OCI-LY7 (cell line): ENCODE measurements at regions not wholly inside any gene's neighbourhood (a gene's known extent, or its start where the extent isn't known, plus 50 kb on each side); places are given as distances from the start of the nearest gene placed in this dataset.

ENCODE experiments used
- BruUV-seq: library from RNA; stranded (reverse); fragments of 400-500 nt; replicated peaks from 2 replicates; lab custom pipeline; 2021; lab: Mats Ljungman, UMichigan
- CTCF ChIA-PET: fragments of 300-600 bp; sonication (Branson Sonifier 250); formaldehyde crosslinking; loops from one replicate; lab custom pipeline; 2022; ENCODE audit warnings: antibody characterized with exemption; ENCODE audit not compliant: unreplicated experiment; lab: Charles Lee
- POLR2A ChIA-PET: fragments of 300-600 bp; sonication (Branson Sonifier 250); formaldehyde crosslinking; loops from one replicate; lab custom pipeline; 2022; ENCODE audit warnings: antibody characterized with exemption; lab: Charles Lee
- DNase-seq: peaks from one replicate; pipeline ENCODE4 v3.0.0-alpha.2; 2015; ENCODE audit warnings: low spot score
- H2AFZ ChIP-seq: fragments of 200-600 bp; sonication (generic), shearing (Covaris generic); 2 replicates; pipeline ENCODE4 v1.6.1; 2014; ENCODE audit warnings: mild to moderate bottlenecking, antibody characterized with exemption, low read length, moderate library complexity
- H3K27ac ChIP-seq: fragments of 200-600 bp; sonication (generic); 2 replicates; pipeline ENCODE4 v1.5.1; 2014; ENCODE audit warnings: mixed run types, low read depth, mild to moderate bottlenecking, moderate library complexity, low read length, inconsistent platforms; ENCODE audit not compliant: poor library complexity, severe bottlenecking
- H3K36me3 ChIP-seq: fragments of 200-600 bp; sonication (generic); 2 replicates; pipeline ENCODE4 v1.6.1; 2014; ENCODE audit warnings: mild to moderate bottlenecking, antibody characterized with exemption, low read length, moderate library complexity, mixed read lengths; ENCODE audit not compliant: insufficient read depth
- H3K4me1 ChIP-seq: fragments of 200-600 bp; sonication (generic); 2 replicates; pipeline ENCODE4 v1.5.1; 2014; ENCODE audit warnings: mild to moderate bottlenecking, low read length; ENCODE audit not compliant: insufficient read depth, poor library complexity, severe bottlenecking
- H3K4me2 ChIP-seq: fragments of 200-600 bp; sonication (generic); 2 replicates; pipeline ENCODE4 v1.6.1; 2014; ENCODE audit warnings: mild to moderate bottlenecking, low read length
- H3K4me3 ChIP-seq: fragments of 200-600 bp; sonication (generic); 2 replicates; pipeline ENCODE4 v1.5.1; 2014; ENCODE audit warnings: mild to moderate bottlenecking, low read depth, low read length; ENCODE audit not compliant: poor library complexity, severe bottlenecking
- H3K79me2 ChIP-seq: fragments of 200-600 bp; sonication (generic); 2 replicates; pipeline ENCODE4 v1.6.1; 2016; ENCODE audit warnings: low read depth, mild to moderate bottlenecking, low read length, moderate library complexity, mixed read lengths; ENCODE audit not compliant: insufficient read depth
- H3K9me2 ChIP-seq: fragments of 200-600 bp; sonication (generic); 2 replicates; pipeline ENCODE4 v1.6.1; 2016; ENCODE audit warnings: mild to moderate bottlenecking, low read length, mixed read lengths; ENCODE audit not compliant: insufficient read depth
- H3K9me3 ChIP-seq: fragments of 200-600 bp; sonication (generic); 2 replicates; pipeline ENCODE4 v1.6.1; 2014; ENCODE audit warnings: mild to moderate bottlenecking, mixed run types, low read length, mixed read lengths
- H4K20me1 ChIP-seq: fragments of 200-600 bp; sonication (generic); 2 replicates; pipeline ENCODE4 v1.6.1; 2014; ENCODE audit warnings: mild to moderate bottlenecking, antibody characterized with exemption, low read length, moderate library complexity, mixed read lengths; ENCODE audit not compliant: insufficient read depth
- CTCF ChIP-seq: fragments of 200-600 bp; sonication (generic); conservative IDR thresholded peaks from 2 replicates; pipeline ENCODE4 v1.5.1; 2014; ENCODE audit warnings: mild to moderate bottlenecking, antibody characterized with exemption, low read length, moderate library complexity, mixed read lengths
- EZH2phosphoT487 ChIP-seq: fragments of 200-600 bp; sonication (generic); IDR thresholded peaks from 2 replicates; pipeline ENCODE4 v1.6.1; 2018; ENCODE audit warnings: low read depth, borderline replicate concordance, mild to moderate bottlenecking, mixed run types, antibody characterized with exemption, low read length, moderate library complexity, mixed read lengths
- intact Hi-C: fragments of 100-400 bp; cut with micrococcal nuclease; formaldehyde crosslinking; loops from one replicate; pipeline ENCODE4 v1.10.0; 2022; ENCODE audit not compliant: unreplicated experiment

DNA sequence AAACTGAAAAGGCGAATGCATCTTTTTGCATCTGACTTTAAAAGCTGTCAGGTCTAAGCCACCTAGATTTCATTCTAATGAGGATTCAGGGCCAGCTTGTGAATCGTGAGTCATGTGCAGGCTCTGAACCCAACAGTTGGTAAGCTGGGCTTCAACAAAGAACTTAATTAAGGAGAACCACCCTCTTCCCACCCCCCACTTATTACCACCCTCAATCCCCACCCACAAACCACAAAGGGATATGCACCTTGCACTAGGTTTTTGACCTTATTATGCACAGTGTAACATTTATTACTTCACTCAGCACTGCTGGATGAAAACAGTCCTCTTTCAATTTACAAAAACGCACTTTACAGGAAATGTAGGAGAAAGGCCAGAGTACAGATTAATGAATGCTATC is 94.1 kb upstream of the LIN7C start:
- Histone ChIP-seq H4K20me1 (no peaks in the 10 kb centered on the region), H3K9me3 (no peaks in the 10 kb centered on the region), H3K79me2 (no peaks in the 10 kb centered on the region), H3K4me1 (peaks cover 39% of the 10 kb centered on the region), H3K27ac (peak overlapping the region; percentile 71), H2AFZ (peak overlapping the region; percentile 92), H3K9me2 (no peaks in the 10 kb centered on the region), H3K36me3 (no peaks in the 10 kb centered on the region), H3K4me3 (peak overlapping the region; percentile 27), H3K4me2 (peak overlapping the region; percentile 62)
- intact Hi-C loops = loop anchor here (1.0 kb wide), 1 partner anchor 94 kb away; the partner anchor contains the start of gene LIN7C
- ChIA-PET POLR2A (interaction anchor here (0.6 to 1.1 kb wide), 5 partner anchors 9 to 63 kb away, joined by 3 to 5 read pairs (median 3); no protein-coding TSS in a partner anchor), CTCF (interaction anchor here (0.6 to 1.2 kb wide), 2 partner anchors 17 to 1654 kb away, joined by 3 read pairs; no protein-coding TSS in a partner anchor)
- no TSS peak for BruUV-seq
- peak; percentile 36 for DNase-seq
- TF ChIP-seq EZH2phosphoT487 = no peak
- no peak for TF ChIP-seq CTCF

- Histone ChIP-seq H3K4me3 (no peak overlapping the region), H3K36me3 (no peaks in the 10 kb centered on the region), H3K27ac (peak overlapping the region; percentile 71), H3K9me2 (no peaks in the 10 kb centered on the region), H2AFZ (peak overlapping the region; percentile 92), H3K79me2 (no peaks in the 10 kb centered on the region), H4K20me1 (no peaks in the 10 kb centered on the region), H3K4me2 (peak overlapping the region; percentile 39), H3K9me3 (no peaks in the 10 kb centered on the region), H3K4me1 (peaks cover 36% of the 10 kb centered on the region)
- ChIA-PET CTCF (interaction anchor here (0.5 kb wide), 1 partner anchor 67 kb away, joined by 3 read pairs; no protein-coding TSS in a partner anchor), POLR2A (interaction anchor here (0.7 to 1.1 kb wide), 5 partner anchors 20 to 230 kb away, joined by 3 to 5 read pairs (median 4); no protein-coding TSS in a partner anchor)
- no TSS peak for BruUV-seq
- no peak for TF ChIP-seq EZH2phosphoT487
- peak; percentile 62 for TF ChIP-seq CTCF
- peak; percentile 55 for DNase-seq
- intact Hi-C loops = no loop called here
These were observed 92.6 kb upstream of the LIN7C start for GRCh38 chr11:27599217-27599616.

DNA sequence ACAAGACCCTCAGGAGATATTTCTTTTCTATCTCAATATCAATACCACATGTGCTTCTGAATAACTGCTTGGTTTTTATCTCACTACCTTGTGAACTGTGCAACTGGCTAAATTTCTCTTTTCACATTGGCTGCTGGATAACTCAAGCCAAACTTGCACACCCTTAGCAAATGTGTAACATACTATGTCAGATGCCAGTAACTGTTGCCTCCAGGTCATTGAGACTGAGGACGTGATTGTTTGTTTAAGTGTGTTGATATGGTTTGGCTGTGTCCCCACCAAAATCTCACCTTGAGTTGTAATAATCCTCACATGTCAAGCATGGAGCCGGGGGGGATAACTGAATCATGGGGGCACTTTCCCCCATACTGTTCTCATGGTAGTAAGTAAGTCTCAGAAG is 90.2 kb upstream of the LIN7C start:
- Histone ChIP-seq H4K20me1 (no peaks in the 10 kb centered on the region), H3K79me2 (no peaks in the 10 kb centered on the region), H3K36me3 (no peaks in the 10 kb centered on the region), H3K4me1 (peaks cover 34% of the 10 kb centered on the region), H3K4me3 (no peak overlapping the region), H3K4me2 (no peak overlapping the region), H2AFZ (no peak overlapping the region), H3K9me2 (no peaks in the 10 kb centered on the region), H3K9me3 (no peaks in the 10 kb centered on the region), H3K27ac (no peak overlapping the region)
- DNase-seq = no peak
- ChIA-PET CTCF (no interaction called here), POLR2A (no interaction called here)
- no peak for TF ChIP-seq EZH2phosphoT487
- no peak for TF ChIP-seq CTCF
- no TSS peak for BruUV-seq
- intact Hi-C loops = no loop called here
